Choroid plexus epithelial cell (primary cell): ENCODE measurements at regions not wholly inside any gene's neighbourhood (a gene's known extent, or its start where the extent isn't known, plus 50 kb on each side); places are given as distances from the start of the nearest gene placed in this dataset.
A peak's percentile ranks its signal among the peaks of the same experiment; 100 is the strongest.
"Not testable (repeated sequence)": the region's sequence is repeated elsewhere in the genome, so short reads cannot be mapped to it uniquely, and the experiment has no call there.

Experiments
- DNase-seq: peaks from one replicate; pipeline ENCODE4 v3.0.0-alpha.2; 2010; ENCODE audit warnings: low read depth
- H3K4me3 ChIP-seq: 2 replicates; pipeline ENCODE4 v1.5.1; 2011; ENCODE audit warnings: low read depth, mild to moderate bottlenecking, control low read depth, low read length, moderate library complexity
- TF ChIP-seq, protein P1 (sequence below): conservative IDR thresholded peaks from 2 replicates; pipeline ENCODE4 v1.5.1; 2011; ENCODE audit warnings: low read depth, mild to moderate bottlenecking, control low read depth, inconsistent platforms, low read length, moderate library complexity

DNA sequence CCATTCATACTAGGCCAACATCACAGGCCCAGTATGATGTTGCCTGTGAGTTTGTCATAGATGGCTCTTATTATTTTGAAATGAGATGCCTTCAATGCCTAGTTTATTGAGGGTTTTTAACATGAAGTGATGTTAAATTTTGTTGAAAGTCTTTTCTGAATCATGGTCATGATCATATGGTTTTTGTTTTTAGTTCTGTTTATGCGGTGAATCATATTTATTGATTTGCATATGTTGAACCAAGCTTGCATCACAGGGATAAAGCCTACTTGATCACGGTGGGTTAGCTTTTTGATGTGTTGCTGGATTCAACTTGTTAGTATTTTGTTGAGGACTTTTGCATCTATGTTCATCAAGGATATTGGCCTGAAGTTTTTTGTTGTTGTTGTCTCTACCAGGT lies 195.8 kb upstream of the FN1 start:
- TF ChIP-seq, protein P1, sequence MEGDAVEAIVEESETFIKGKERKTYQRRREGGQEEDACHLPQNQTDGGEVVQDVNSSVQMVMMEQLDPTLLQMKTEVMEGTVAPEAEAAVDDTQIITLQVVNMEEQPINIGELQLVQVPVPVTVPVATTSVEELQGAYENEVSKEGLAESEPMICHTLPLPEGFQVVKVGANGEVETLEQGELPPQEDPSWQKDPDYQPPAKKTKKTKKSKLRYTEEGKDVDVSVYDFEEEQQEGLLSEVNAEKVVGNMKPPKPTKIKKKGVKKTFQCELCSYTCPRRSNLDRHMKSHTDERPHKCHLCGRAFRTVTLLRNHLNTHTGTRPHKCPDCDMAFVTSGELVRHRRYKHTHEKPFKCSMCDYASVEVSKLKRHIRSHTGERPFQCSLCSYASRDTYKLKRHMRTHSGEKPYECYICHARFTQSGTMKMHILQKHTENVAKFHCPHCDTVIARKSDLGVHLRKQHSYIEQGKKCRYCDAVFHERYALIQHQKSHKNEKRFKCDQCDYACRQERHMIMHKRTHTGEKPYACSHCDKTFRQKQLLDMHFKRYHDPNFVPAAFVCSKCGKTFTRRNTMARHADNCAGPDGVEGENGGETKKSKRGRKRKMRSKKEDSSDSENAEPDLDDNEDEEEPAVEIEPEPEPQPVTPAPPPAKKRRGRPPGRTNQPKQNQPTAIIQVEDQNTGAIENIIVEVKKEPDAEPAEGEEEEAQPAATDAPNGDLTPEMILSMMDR: no peak
- no peak for DNase-seq
- no peak overlapping the region for H3K4me3 ChIP-seq

DNA sequence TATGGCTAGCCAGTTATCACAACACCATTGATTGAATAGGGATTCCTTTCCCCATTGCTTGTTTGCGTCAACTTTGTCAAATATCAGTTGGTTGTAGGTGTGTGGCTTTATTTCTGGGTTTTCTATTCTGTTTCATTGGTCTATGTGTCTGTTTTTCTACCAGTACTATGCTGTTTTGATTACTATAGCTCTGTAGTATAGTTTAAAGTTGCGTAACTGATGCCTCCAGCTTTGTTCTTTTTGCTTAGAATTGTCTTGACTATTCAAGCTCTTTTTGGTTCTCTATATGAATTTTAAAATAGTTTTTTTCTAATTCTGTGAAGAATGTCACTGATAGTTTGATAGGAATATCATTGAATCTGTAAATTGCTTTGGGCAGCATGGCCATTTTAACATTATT lies 194.9 kb upstream of the FN1 start:
- DNase-seq, H3K4me3 ChIP-seq: not testable (repeated sequence)

DNA sequence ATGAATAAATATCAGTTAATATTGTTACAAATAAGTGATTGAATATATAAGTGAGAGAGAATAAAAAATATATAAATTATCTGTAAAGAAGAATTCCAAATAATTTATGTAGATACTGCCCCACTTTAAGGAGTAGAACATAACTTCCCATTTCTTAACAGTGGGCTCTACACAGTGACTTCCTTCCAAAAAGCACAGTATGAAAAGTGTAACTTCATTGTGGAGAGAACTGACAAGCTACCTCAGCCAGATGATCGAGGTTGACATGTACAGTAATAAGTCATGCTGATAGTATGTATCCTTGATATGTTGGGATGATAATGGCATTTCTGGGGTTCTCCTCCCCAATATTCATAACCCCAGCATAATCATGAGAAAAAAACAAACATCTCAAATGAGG lies 191.9 kb upstream of the FN1 start:
- DNase-seq: no peak
- H3K4me3 ChIP-seq: no peak overlapping the region

DNA sequence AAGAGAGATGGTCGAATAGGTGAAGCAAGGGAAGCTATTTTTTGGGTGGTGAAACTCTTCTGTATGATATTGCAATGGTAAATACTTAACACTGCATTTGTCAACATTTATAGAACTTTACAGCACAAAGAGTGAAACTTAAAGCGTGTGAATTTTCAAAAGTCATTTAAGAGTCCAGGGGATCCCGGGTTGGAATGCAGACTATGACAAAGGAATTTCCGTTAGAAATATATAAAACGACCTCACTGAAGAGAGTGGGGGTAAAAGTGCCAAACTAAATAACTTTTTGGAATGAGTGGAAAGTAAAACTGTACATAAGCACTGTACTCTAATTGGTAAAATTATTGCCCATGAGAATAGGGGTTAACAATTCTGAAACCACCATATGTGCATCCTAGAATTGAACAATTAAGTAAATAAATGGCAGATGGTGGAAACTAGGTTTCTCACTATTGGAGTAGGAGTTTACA lies 191.0 kb upstream of the FN1 start:
- TF ChIP-seq, protein P1: no peak
- DNase-seq: peak; percentile 90
- no peak overlapping the region for H3K4me3 ChIP-seq

More for the DNA sequence above, 191.9 kb upstream of the FN1 start:
- TF ChIP-seq, protein P1: no peak

DNA sequence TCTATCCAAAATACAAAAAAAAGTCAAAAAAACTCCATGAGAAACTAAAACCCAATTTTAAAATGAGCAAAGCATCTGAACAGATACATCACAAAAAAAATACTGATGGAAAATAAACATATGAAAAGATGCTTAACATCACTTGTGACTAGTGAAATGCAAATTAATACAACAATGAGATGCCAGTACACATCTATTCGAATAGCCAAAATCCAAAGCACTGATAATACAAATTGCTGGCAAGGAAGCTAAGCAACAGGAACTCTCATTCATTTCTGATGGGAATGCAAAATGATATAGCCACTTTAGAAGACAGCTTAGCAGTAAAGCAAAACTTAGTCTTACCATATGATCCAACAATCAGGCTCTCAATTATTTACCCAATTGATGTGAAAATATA lies 190.2 kb upstream of the FN1 start:
- TF ChIP-seq, protein P1: no peak
- H3K4me3 ChIP-seq: no peak overlapping the region
- no peak for DNase-seq

DNA sequence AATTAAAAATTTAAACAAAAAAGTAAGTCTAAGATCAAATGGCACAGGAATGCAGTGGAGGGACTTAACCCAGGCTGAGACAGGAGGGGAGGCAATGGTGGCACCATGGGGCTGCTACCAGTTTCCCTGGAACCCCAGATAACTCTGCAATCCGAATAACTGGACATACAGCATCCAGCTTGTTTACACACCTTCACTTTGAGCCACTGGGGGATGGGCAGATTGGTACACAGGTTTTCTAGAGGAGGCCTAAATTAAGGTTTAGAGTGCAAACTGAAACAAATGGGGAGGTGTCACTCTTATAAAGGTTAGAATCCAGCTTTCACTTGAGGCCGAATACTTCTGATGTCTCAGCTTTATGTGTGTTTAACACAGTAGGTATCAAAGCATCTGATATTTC lies 189.3 kb upstream of the FN1 start:
- TF ChIP-seq, protein P1: no peak
- H3K4me3 ChIP-seq: no peak overlapping the region
- no peak for DNase-seq

DNA sequence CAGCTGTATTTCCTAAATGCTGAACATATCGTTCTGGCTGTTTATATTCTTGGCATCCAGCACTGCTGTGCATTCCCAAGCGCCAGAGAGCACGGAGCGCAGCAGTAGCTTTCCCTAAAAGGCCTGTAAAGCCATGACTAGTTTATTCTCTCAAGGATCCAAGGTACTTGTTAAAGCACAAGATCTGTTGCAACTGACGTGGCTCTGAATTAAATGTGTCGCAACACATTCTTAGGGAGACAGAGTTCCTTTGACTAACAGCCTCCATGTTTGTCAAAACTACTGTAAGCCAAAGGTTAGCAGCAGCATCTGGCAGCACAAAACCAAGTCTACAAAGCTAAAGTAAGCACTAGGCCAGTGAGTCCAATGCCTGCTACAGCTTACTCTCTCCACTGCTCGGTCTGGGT lies 188.6 kb upstream of the FN1 start:
- DNase-seq: peak; percentile 100
- TF ChIP-seq, protein P1: no peak
- no peak overlapping the region for H3K4me3 ChIP-seq

DNA sequence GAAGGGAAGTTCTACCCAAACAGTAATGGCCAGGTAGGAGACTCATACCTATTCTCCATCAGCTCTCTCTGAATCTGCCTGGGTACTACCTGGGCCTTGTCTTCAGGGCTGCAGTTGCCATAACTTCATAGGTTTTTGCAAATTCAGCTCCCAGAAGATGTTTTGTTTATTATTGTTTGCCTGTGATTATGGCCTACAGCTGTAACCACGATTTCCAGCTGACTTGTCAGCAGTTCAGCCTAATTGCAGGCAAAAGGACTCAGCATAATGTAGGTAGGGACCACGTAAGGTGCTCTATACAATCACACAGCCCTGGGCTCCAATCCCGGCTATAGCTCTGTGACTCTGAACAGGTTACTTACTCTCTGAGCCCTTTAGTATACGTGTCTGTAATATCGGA lies 187.0 kb upstream of the FN1 start:
- TF ChIP-seq, protein P1: no peak
- peak; percentile 42 for DNase-seq

More for the DNA sequence above, 187.0 kb upstream of the FN1 start:
- H3K4me3 ChIP-seq: no peak overlapping the region
